SU-DHL-6 (cell line): ENCODE measurements at regions not wholly inside any gene's neighbourhood (a gene's known extent, or its start where the extent isn't known, plus 50 kb on each side); places are given as distances from the start of the nearest gene placed in this dataset.

ENCODE experiments used
- H2AFZ ChIP-seq: fragments of 200-600 bp; sonication (generic); 2 replicates; pipeline ENCODE4 v1.6.1; 2014; ENCODE audit warnings: low read depth, mild to moderate bottlenecking, moderate library complexity, mixed read lengths, antibody characterized with exemption, low read length; ENCODE audit not compliant: severe bottlenecking
- H3F3A ChIP-seq: fragments of 200-600 bp; shearing (Covaris generic); 2 replicates; pipeline ENCODE4 v1.6.0; 2016; ENCODE audit warnings: antibody characterized with exemption, mild to moderate bottlenecking; ENCODE audit not compliant: insufficient read depth
- H3K27ac ChIP-seq: fragments of 200-600 bp; sonication (generic); 2 replicates; pipeline ENCODE4 v1.5.1; 2016; ENCODE audit warnings: low read depth, mild to moderate bottlenecking, low read length, moderate library complexity, mixed read lengths
- H3K27me3 ChIP-seq: fragments of 200-600 bp; sonication (generic), shearing (Covaris generic); 2 replicates; pipeline ENCODE4 v1.6.0; 2014; ENCODE audit warnings: mild to moderate bottlenecking, low read length
- H3K36me3 ChIP-seq: fragments of 200-600 bp; sonication (generic); 2 replicates; pipeline ENCODE4 v1.6.1; 2014; ENCODE audit warnings: mild to moderate bottlenecking, low read length, mixed read lengths
- H3K4me2 ChIP-seq: fragments of 300-600, 200-600 bp; shearing (Covaris generic), sonication (generic); 2 replicates; pipeline ENCODE4 v1.6.0; 2014; ENCODE audit warnings: low read length, low read depth, mild to moderate bottlenecking; ENCODE audit not compliant: poor library complexity, severe bottlenecking
- H3K4me3 ChIP-seq: fragments of 200-600 bp; sonication (generic); 2 replicates; pipeline ENCODE4 v1.5.1; 2014; ENCODE audit warnings: antibody characterized with exemption, low read length, mild to moderate bottlenecking, mixed read lengths; ENCODE audit not compliant: insufficient read depth, poor library complexity, severe bottlenecking
- H3K79me2 ChIP-seq: fragments of 200-600 bp; sonication (generic); 2 replicates; pipeline ENCODE4 v1.6.1; 2014; ENCODE audit warnings: mild to moderate bottlenecking, low read length, moderate library complexity; ENCODE audit not compliant: insufficient read depth
- H3K9ac ChIP-seq: fragments of 200-600 bp; sonication (generic); 2 replicates; pipeline ENCODE4 v1.7.0; 2014; ENCODE audit warnings: mild to moderate bottlenecking, low read length
- H3K9me2 ChIP-seq: fragments of 200-600 bp; sonication (generic); replicated peaks from 2 replicates; pipeline ENCODE4 v1.6.1; 2014; ENCODE audit warnings: low read length; ENCODE audit not compliant: insufficient read depth
- H3K9me3 ChIP-seq: fragments of 200-600 bp; sonication (generic); 2 replicates; pipeline ENCODE4 v1.6.1; 2014; ENCODE audit warnings: low read length, mixed read lengths; ENCODE audit not compliant: insufficient read depth
- H4K20me1 ChIP-seq: fragments of 200-600 bp; sonication (generic); 2 replicates; pipeline ENCODE4 v1.6.1; 2014; ENCODE audit warnings: low read depth, mild to moderate bottlenecking, antibody characterized with exemption, low read length, moderate library complexity, mixed read lengths
- CTCF ChIP-seq: fragments of 200-600 bp; sonication (generic); IDR thresholded peaks from one replicate; pipeline ENCODE4 v1.5.1; 2017; ENCODE audit warnings: antibody characterized with exemption, mild to moderate bottlenecking, low read length, moderate library complexity; ENCODE audit not compliant: insufficient read depth, poor library complexity, severe bottlenecking
- EZH2phosphoT487 ChIP-seq: fragments of 200-600 bp; sonication (generic), shearing (Covaris generic); conservative IDR thresholded peaks from 2 replicates; pipeline ENCODE4 v1.6.1; 2018; ENCODE audit warnings: mild to moderate bottlenecking, antibody characterized with exemption, low read length, moderate library complexity, mixed read lengths

GRCh38 chrX:143455046-143455445 lies 62.2 kb downstream of the SPANXN3 start:
- no peak overlapping the region for H3K27ac ChIP-seq
- no peak overlapping the region for H2AFZ ChIP-seq
- H3K27me3 ChIP-seq = no peaks in the 10 kb centered on the region
- H4K20me1 ChIP-seq = no peaks in the 10 kb centered on the region
- no peaks in the 10 kb centered on the region for H3K79me2 ChIP-seq
- H3K4me2 ChIP-seq = no peak overlapping the region
- H3K9me3 ChIP-seq = no peaks in the 10 kb centered on the region
- TF ChIP-seq EZH2phosphoT487 = no peak
- no peak for TF ChIP-seq CTCF
- H3K4me3 ChIP-seq = no peak overlapping the region
- no peaks in the 10 kb centered on the region for H3K9me2 ChIP-seq
- no peaks in the 10 kb centered on the region for H3F3A ChIP-seq
- H3K36me3 ChIP-seq = no peaks in the 10 kb centered on the region
- H3K9ac ChIP-seq = no peak overlapping the region

- no peak overlapping the region for H3K4me3 ChIP-seq
- no peaks in the 10 kb centered on the region for H3K9me3 ChIP-seq
- H3K9me2 ChIP-seq = no peaks in the 10 kb centered on the region
- H4K20me1 ChIP-seq = no peaks in the 10 kb centered on the region
- no peaks in the 10 kb centered on the region for H3K27me3 ChIP-seq
- TF ChIP-seq CTCF = peak; percentile 13
- no peak for TF ChIP-seq EZH2phosphoT487
- no peaks in the 10 kb centered on the region for H3K79me2 ChIP-seq
- no peak overlapping the region for H3K27ac ChIP-seq
- H3K9ac ChIP-seq = no peak overlapping the region
- no peaks in the 10 kb centered on the region for H3F3A ChIP-seq
- no peak overlapping the region for H3K4me2 ChIP-seq
- H3K36me3 ChIP-seq = no peaks in the 10 kb centered on the region
- no peak overlapping the region for H2AFZ ChIP-seq
Measured at GRCh38 chrX:143437439-143437838, 79.8 kb downstream of the SPANXN3 start.

DNA sequence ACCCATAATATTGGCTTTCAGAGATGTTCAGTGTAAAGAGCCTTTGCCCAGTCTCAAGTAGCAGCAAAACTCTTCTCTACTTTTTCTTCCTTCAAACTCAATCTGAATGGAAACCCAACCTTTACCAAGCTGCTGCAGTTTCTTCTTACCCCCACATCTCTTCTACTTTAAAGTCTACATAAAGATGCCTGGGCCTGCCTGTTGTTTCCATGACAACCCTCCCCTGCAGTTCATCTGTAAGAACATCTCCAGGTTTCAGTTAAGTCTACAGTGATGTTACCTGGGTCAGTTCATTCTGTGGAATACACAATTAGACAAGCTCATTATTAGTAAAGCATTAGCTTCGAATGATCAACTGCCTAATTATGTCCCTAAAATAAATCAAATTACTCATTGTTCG lies 81.4 kb downstream of the SPANXN3 start:
- Histone ChIP-seq H3K36me3 (no peaks in the 10 kb centered on the region), H4K20me1 (no peaks in the 10 kb centered on the region), H3K9ac (no peak overlapping the region), H3F3A (no peaks in the 10 kb centered on the region), H2AFZ (no peak overlapping the region), H3K79me2 (no peaks in the 10 kb centered on the region), H3K27ac (no peak overlapping the region), H3K4me2 (no peak overlapping the region), H3K9me2 (no peaks in the 10 kb centered on the region), H3K4me3 (no peak overlapping the region), H3K9me3 (no peaks in the 10 kb centered on the region), H3K27me3 (no peaks in the 10 kb centered on the region)
- TF ChIP-seq EZH2phosphoT487 (no peak), CTCF (no peak)

DNA sequence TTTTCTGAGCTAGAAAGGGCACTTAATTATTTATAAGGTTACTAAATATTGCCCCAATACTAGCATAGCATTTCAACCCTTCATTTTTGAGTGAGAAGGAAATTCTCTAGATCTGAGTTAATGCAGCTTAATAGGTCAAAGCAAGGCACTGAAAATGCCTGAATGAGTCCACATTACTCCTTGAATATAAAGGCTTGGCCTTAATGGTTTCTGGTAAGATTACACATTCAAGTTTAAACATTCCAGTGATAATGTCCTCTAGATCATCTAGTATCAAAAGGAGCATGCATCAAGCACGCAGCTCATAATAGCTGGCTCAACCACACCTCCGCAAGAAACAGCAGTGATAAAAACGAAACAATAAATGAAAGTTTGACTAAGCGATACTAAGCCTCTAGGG lies 87.5 kb downstream of the SPANXN3 start:
- no peaks in the 10 kb centered on the region for H3K9me3 ChIP-seq
- no peaks in the 10 kb centered on the region for H3F3A ChIP-seq
- no peak overlapping the region for H3K9ac ChIP-seq
- no peaks in the 10 kb centered on the region for H3K79me2 ChIP-seq
- TF ChIP-seq EZH2phosphoT487 = no peak
- TF ChIP-seq CTCF = no peak
- no peak overlapping the region for H3K27ac ChIP-seq
- H3K9me2 ChIP-seq = no peaks in the 10 kb centered on the region
- no peak overlapping the region for H3K4me2 ChIP-seq
- H2AFZ ChIP-seq = no peak overlapping the region
- H4K20me1 ChIP-seq = no peaks in the 10 kb centered on the region
- no peaks in the 10 kb centered on the region for H3K27me3 ChIP-seq
- no peaks in the 10 kb centered on the region for H3K36me3 ChIP-seq
- no peak overlapping the region for H3K4me3 ChIP-seq
